ENCODE measurements at regions not wholly inside any gene's neighbourhood (a gene's known extent, or its start where the extent isn't known, plus 50 kb on each side); places are given as distances from the start of the nearest gene placed in this dataset.
A peak's percentile ranks its signal among the peaks of the same experiment; 100 is the strongest.

GRCh38 chr11:21931436-21932101 is 261.3 kb upstream of the ANO5 start:
- Histone ChIP-seq H3K9me3 (ENCODE audit: control insufficient read depth in 4 of 4, insufficient read depth in 3 of 4, low read length in 3 of 4) (no peaks in the 10 kb centered on the region), H3K4me3 (no peak overlapping the region), H3K9ac (ENCODE audit: insufficient read depth in 1 of 2, low read length in 2 of 2) (no peak overlapping the region), H3K27me3 (ENCODE audit: control insufficient read depth in 3 of 3, insufficient read depth in 3 of 3, low read length in 2 of 3) (no peaks in the 10 kb centered on the region), H3K36me3 (ENCODE audit: control insufficient read depth in 4 of 4, insufficient read depth in 4 of 4, low read length in 4 of 4) (no peaks in the 10 kb centered on the region), H3K4me1 (ENCODE audit: control insufficient read depth in 5 of 5, insufficient read depth in 5 of 5, low read length in 5 of 5) (no peaks in the 10 kb centered on the region), H3K27ac (ENCODE audit: low read depth in 1 of 2, low read length in 1 of 2) (no peak overlapping the region)
- DNase-seq = no peak
- no peak for ATAC-seq (ENCODE audit: insufficient read depth, low FRiP score)
- no peak for TF ChIP-seq CTCF (IDR thresholded peaks at IDR 0.05; ENCODE audit: control extremely low read depth, extremely low read depth)
- WGBS, 2 donors = 89 to 90% methylated on average over 11 of the region's 11 CpGs

GRCh38 chr11:21933095-21933494 is 259.8 kb upstream of the ANO5 start:
- no peak for TF ChIP-seq CTCF (IDR thresholded peaks at IDR 0.05; ENCODE audit: control extremely low read depth, extremely low read depth)
- no peaks in the 10 kb centered on the region for H3K36me3 ChIP-seq (ENCODE audit: control insufficient read depth in 4 of 4, insufficient read depth in 4 of 4, low read length in 4 of 4)
- H3K4me3 ChIP-seq = no peak overlapping the region
- no peaks in the 10 kb centered on the region for H3K9me3 ChIP-seq (ENCODE audit: control insufficient read depth in 4 of 4, insufficient read depth in 3 of 4, low read length in 3 of 4)
- H3K9ac ChIP-seq (ENCODE audit: insufficient read depth in 1 of 2, low read length in 2 of 2) = no peak overlapping the region
- H3K27ac ChIP-seq (ENCODE audit: low read depth in 1 of 2, low read length in 1 of 2) = no peak overlapping the region
- no peaks in the 10 kb centered on the region for H3K27me3 ChIP-seq (ENCODE audit: control insufficient read depth in 3 of 3, insufficient read depth in 3 of 3, low read length in 2 of 3)
- ATAC-seq (ENCODE audit: insufficient read depth, low FRiP score) (no peak), DNase-seq (peak in 1 of 3 donors; percentile 3)
- no peaks in the 10 kb centered on the region for H3K4me1 ChIP-seq (ENCODE audit: control insufficient read depth in 5 of 5, insufficient read depth in 5 of 5, low read length in 5 of 5)
- WGBS, 2 donors = 39 to 68% methylated on average over 1 of the region's 1 CpG

GRCh38 chr11:21944577-21944976 is 248.3 kb upstream of the ANO5 start:
- DNase-seq (peak in 1 of 3 donors; percentile 2), ATAC-seq (ENCODE audit: insufficient read depth, low FRiP score) (no peak)
- no peak overlapping the region for H3K4me3 ChIP-seq
- H3K27ac ChIP-seq (ENCODE audit: low read depth in 1 of 2, low read length in 1 of 2) = no peak overlapping the region
- no peak for TF ChIP-seq CTCF (IDR thresholded peaks at IDR 0.05; ENCODE audit: control extremely low read depth, extremely low read depth)
- no peaks in the 10 kb centered on the region for H3K27me3 ChIP-seq (ENCODE audit: control insufficient read depth in 3 of 3, insufficient read depth in 3 of 3, low read length in 2 of 3)
- peaks cover 0 to 2% (median 0%) of the 10 kb centered on the region in 4 donors for H3K9me3 ChIP-seq (ENCODE audit: control insufficient read depth in 4 of 4, insufficient read depth in 3 of 4, low read length in 3 of 4)
- no peaks in the 10 kb centered on the region for H3K36me3 ChIP-seq (ENCODE audit: control insufficient read depth in 4 of 4, insufficient read depth in 4 of 4, low read length in 4 of 4)
- H3K4me1 ChIP-seq (ENCODE audit: control insufficient read depth in 5 of 5, insufficient read depth in 5 of 5, low read length in 5 of 5) = no peaks in the 10 kb centered on the region
- no peak overlapping the region for H3K9ac ChIP-seq (ENCODE audit: insufficient read depth in 1 of 2, low read length in 2 of 2)
- WGBS, 2 donors = 72 to 80% methylated on average over 4 of the region's 4 CpGs

GRCh38 chr11:21948876-21949275 is 244.0 kb upstream of the ANO5 start:
- ATAC-seq (ENCODE audit: insufficient read depth, low FRiP score) (no peak), DNase-seq (no peak)
- no peaks in the 10 kb centered on the region for H3K27me3 ChIP-seq (ENCODE audit: control insufficient read depth in 3 of 3, insufficient read depth in 3 of 3, low read length in 2 of 3)
- no peaks in the 10 kb centered on the region for H3K36me3 ChIP-seq (ENCODE audit: control insufficient read depth in 4 of 4, insufficient read depth in 4 of 4, low read length in 4 of 4)
- H3K4me3 ChIP-seq = no peak overlapping the region
- H3K4me1 ChIP-seq (ENCODE audit: control insufficient read depth in 5 of 5, insufficient read depth in 5 of 5, low read length in 5 of 5) = no peaks in the 10 kb centered on the region
- no peak for TF ChIP-seq CTCF (IDR thresholded peaks at IDR 0.05; ENCODE audit: control extremely low read depth, extremely low read depth)
- H3K27ac ChIP-seq (ENCODE audit: low read depth in 1 of 2, low read length in 1 of 2) = no peak overlapping the region
- WGBS, 2 donors = 75 to 92% methylated on average over 1 of the region's 1 CpG
- no peak overlapping the region for H3K9ac ChIP-seq (ENCODE audit: insufficient read depth in 1 of 2, low read length in 2 of 2)
- peaks cover 0 to 1% (median 0%) of the 10 kb centered on the region in 4 donors for H3K9me3 ChIP-seq (ENCODE audit: control insufficient read depth in 4 of 4, insufficient read depth in 3 of 4, low read length in 3 of 4)
